ENCODE measurements at regions not wholly inside any gene's neighbourhood (a gene's known extent, or its start where the extent isn't known, plus 50 kb on each side); places are given as distances from the start of the nearest gene placed in this dataset.
A peak's percentile ranks its signal among the peaks of the same experiment; 100 is the strongest.
"Not testable (repeated sequence)": the region's sequence is repeated elsewhere in the genome, so short reads cannot be mapped to it uniquely, and the experiment has no call there.

- Mint-ChIP-seq H3K36me3 (peaks cover 6% of the 10 kb centered on the region), H3K4me3 (no peak overlapping the region), H3K27me3 (no peaks in the 10 kb centered on the region), H3K27ac (no peak overlapping the region), H3K9me3 (no peaks in the 10 kb centered on the region), H3K4me1 (no peaks in the 10 kb centered on the region)
- ATAC-seq = no peak
Observed at GRCh38 chr21:7916329-7917303, 2604.8 kb upstream of the TPTE start.

GRCh38 chr21:7917729-7918128, 2603.7 kb upstream of the TPTE start:
- Mint-ChIP-seq H3K36me3 (peaks cover 10% of the 10 kb centered on the region), H3K27me3 (no peaks in the 10 kb centered on the region), H3K9me3 (no peaks in the 10 kb centered on the region), H3K4me3 (no peak overlapping the region), H3K4me1 (no peaks in the 10 kb centered on the region), H3K27ac (no peak overlapping the region)
- no peak for ATAC-seq

- not testable (repeated sequence) for H3K4me1 Mint-ChIP-seq, H3K9me3 Mint-ChIP-seq, H3K27me3 Mint-ChIP-seq, H3K4me3 Mint-ChIP-seq, H3K27ac Mint-ChIP-seq
- peaks cover 28% of the 10 kb centered on the region for H3K36me3 Mint-ChIP-seq
- ATAC-seq = peak; percentile 73
Observed at GRCh38 chr21:7925918-7926582, 2595.3 kb upstream of the TPTE start.

- H3K27ac Mint-ChIP-seq = not testable (repeated sequence)
Observed at GRCh38 chr21:7928528-7928927, 2592.9 kb upstream of the TPTE start.

GRCh38 chr21:7929586-7929985, 2591.8 kb upstream of the TPTE start:
- H3K4me1 Mint-ChIP-seq, ATAC-seq, H3K27ac Mint-ChIP-seq, H3K4me3 Mint-ChIP-seq, H3K27me3 Mint-ChIP-seq: not testable (repeated sequence)
- H3K36me3 Mint-ChIP-seq = peaks cover 43% of the 10 kb centered on the region
- H3K9me3 Mint-ChIP-seq = peaks cover 44% of the 10 kb centered on the region

More at GRCh38 chr21:7928528-7928927, 2592.9 kb upstream of the TPTE start:
- Mint-ChIP-seq H3K36me3 (peaks cover 34% of the 10 kb centered on the region), H3K9me3 (peaks cover 33% of the 10 kb centered on the region)
- not testable (repeated sequence) for H3K27me3 Mint-ChIP-seq, H3K4me3 Mint-ChIP-seq, H3K4me1 Mint-ChIP-seq, ATAC-seq

- Mint-ChIP-seq H3K9me3 (peaks cover 52% of the 10 kb centered on the region), H3K36me3 (peaks cover 48% of the 10 kb centered on the region)
- H3K4me3 Mint-ChIP-seq, H3K27ac Mint-ChIP-seq, H3K27me3 Mint-ChIP-seq, H3K4me1 Mint-ChIP-seq, ATAC-seq: not testable (repeated sequence)
Observed at GRCh38 chr21:7930445-7930844, 2590.9 kb upstream of the TPTE start.

GRCh38 chr21:7932113-7932512, 2589.3 kb upstream of the TPTE start:
- H3K4me1 Mint-ChIP-seq, H3K27ac Mint-ChIP-seq, H3K27me3 Mint-ChIP-seq, ATAC-seq, H3K4me3 Mint-ChIP-seq: not testable (repeated sequence)
- H3K36me3 Mint-ChIP-seq = peaks cover 42% of the 10 kb centered on the region
- H3K9me3 Mint-ChIP-seq = peaks cover 69% of the 10 kb centered on the region

- not testable (repeated sequence) for H3K4me1 Mint-ChIP-seq, H3K27me3 Mint-ChIP-seq, H3K27ac Mint-ChIP-seq, ATAC-seq, H3K4me3 Mint-ChIP-seq
- peaks cover 76% of the 10 kb centered on the region for H3K9me3 Mint-ChIP-seq
- H3K36me3 Mint-ChIP-seq = peaks cover 42% of the 10 kb centered on the region
Observed at GRCh38 chr21:7932834-7933233, 2588.5 kb upstream of the TPTE start.

- Mint-ChIP-seq H3K4me3 (no peak overlapping the region), H3K36me3 (peaks cover 40% of the 10 kb centered on the region), H3K27me3 (no peaks in the 10 kb centered on the region), H3K9me3 (peaks cover 87% of the 10 kb centered on the region), H3K4me1 (no peaks in the 10 kb centered on the region), H3K27ac (no peak overlapping the region)
- ATAC-seq = no peak
Observed at GRCh38 chr21:7933923-7934322, 2587.5 kb upstream of the TPTE start.

- H3K4me3 Mint-ChIP-seq, H3K4me1 Mint-ChIP-seq, H3K27ac Mint-ChIP-seq, H3K27me3 Mint-ChIP-seq, ATAC-seq: not testable (repeated sequence)
- Mint-ChIP-seq H3K36me3 (peaks cover 51% of the 10 kb centered on the region), H3K9me3 (peaks cover 100% of the 10 kb centered on the region)
Observed at GRCh38 chr21:7937297-7937696, 2584.1 kb upstream of the TPTE start.

GRCh38 chr21:7938223-7938622, 2583.2 kb upstream of the TPTE start:
- peaks cover 100% of the 10 kb centered on the region for H3K9me3 Mint-ChIP-seq
- H3K4me3 Mint-ChIP-seq, ATAC-seq: not testable (repeated sequence)

GRCh38 chr21:7941432-7941831, 2580.0 kb upstream of the TPTE start:
- not testable (repeated sequence) for H3K27me3 Mint-ChIP-seq, H3K27ac Mint-ChIP-seq, H3K4me3 Mint-ChIP-seq, ATAC-seq, H3K4me1 Mint-ChIP-seq
- H3K36me3 Mint-ChIP-seq = peaks cover 53% of the 10 kb centered on the region
- peaks cover 100% of the 10 kb centered on the region for H3K9me3 Mint-ChIP-seq

More at GRCh38 chr21:7938223-7938622, 2583.2 kb upstream of the TPTE start:
- H3K27ac Mint-ChIP-seq, H3K27me3 Mint-ChIP-seq, H3K4me1 Mint-ChIP-seq: not testable (repeated sequence)
- peaks cover 53% of the 10 kb centered on the region for H3K36me3 Mint-ChIP-seq

- Mint-ChIP-seq H3K36me3 (peaks cover 61% of the 10 kb centered on the region), H3K9me3 (peaks cover 100% of the 10 kb centered on the region)
- H3K4me3 Mint-ChIP-seq, H3K27me3 Mint-ChIP-seq, ATAC-seq, H3K4me1 Mint-ChIP-seq, H3K27ac Mint-ChIP-seq: not testable (repeated sequence)
Observed at GRCh38 chr21:7942219-7942618, 2579.2 kb upstream of the TPTE start.

GRCh38 chr21:7943534-7943933, 2577.8 kb upstream of the TPTE start:
- not testable (repeated sequence) for H3K4me1 Mint-ChIP-seq, H3K4me3 Mint-ChIP-seq, H3K27ac Mint-ChIP-seq, H3K27me3 Mint-ChIP-seq, ATAC-seq
- Mint-ChIP-seq H3K36me3 (peaks cover 70% of the 10 kb centered on the region), H3K9me3 (peaks cover 100% of the 10 kb centered on the region)

GRCh38 chr21:7947422-7947821, 2574.0 kb upstream of the TPTE start:
- Mint-ChIP-seq H3K9me3 (peaks cover 100% of the 10 kb centered on the region), H3K27me3 (no peaks in the 10 kb centered on the region), H3K4me1 (no peaks in the 10 kb centered on the region), H3K36me3 (peaks cover 75% of the 10 kb centered on the region), H3K27ac (no peak overlapping the region), H3K4me3 (no peak overlapping the region)
- no peak for ATAC-seq

GRCh38 chr21:7948727-7949126, 2572.7 kb upstream of the TPTE start:
- not testable (repeated sequence) for ATAC-seq, H3K4me3 Mint-ChIP-seq, H3K4me1 Mint-ChIP-seq, H3K27me3 Mint-ChIP-seq, H3K27ac Mint-ChIP-seq
- Mint-ChIP-seq H3K36me3 (peaks cover 74% of the 10 kb centered on the region), H3K9me3 (peaks cover 100% of the 10 kb centered on the region)
